HG02943 (cell line): ENCODE measurements at regions not wholly inside any gene's neighbourhood (a gene's known extent, or its start where the extent isn't known, plus 50 kb on each side); places are given as distances from the start of the nearest gene placed in this dataset.
"Not testable (repeated sequence)": the region's sequence is repeated elsewhere in the genome, so short reads cannot be mapped to it uniquely, and the experiment has no call there.

Experiments used
- ATAC-seq: cut with Tn5 transposase; IDR thresholded peaks from one replicate; pipeline ENCODE4 v1.9.1; 2021; ENCODE audit warnings: mild to moderate bottlenecking, low read depth, moderate library complexity; ENCODE audit not compliant: unreplicated experiment

- ATAC-seq = not testable (repeated sequence)
Observed at GRCh38 chr16:21334188-21335146, 56.4 kb upstream of the CRYM start.

DNA sequence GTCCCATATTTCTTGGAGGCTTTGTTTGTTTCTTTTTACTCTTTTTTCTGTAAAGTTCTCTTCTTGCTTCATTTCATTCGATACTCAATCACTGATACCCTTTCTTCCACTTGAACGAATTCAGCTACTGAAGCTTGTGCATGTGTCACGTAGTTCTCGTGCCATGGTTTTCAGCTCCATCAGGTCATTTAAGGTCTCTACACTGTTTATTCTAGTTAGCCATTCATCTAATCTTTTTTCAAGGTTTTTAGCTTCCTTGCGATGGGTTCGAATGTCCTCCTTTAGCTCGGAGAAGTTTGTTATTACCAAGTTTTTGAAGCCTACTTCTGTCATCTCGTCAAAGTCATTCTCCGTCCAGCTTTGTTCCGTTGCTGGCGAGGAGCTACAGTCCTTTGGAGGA is 55.6 kb upstream of the CRYM start:
- not testable (repeated sequence) for ATAC-seq
